Stimulated activated memory B cell treated with anti-CD40 and anti-IgM and Interleukin-4, amounts not matched to agents 10 μg/mL and 1 μg/mL and 100 μg/mL, for 72 hours (primary cell): ENCODE measurements at regions not wholly inside any gene's neighbourhood (a gene's known extent, or its start where the extent isn't known, plus 50 kb on each side); places are given as distances from the start of the nearest gene placed in this dataset.
"Not testable (repeated sequence)": the region's sequence is repeated elsewhere in the genome, so short reads cannot be mapped to it uniquely, and the experiment has no call there.

Experiments
- ATAC-seq: fragments of 150-1000 bp; cut with Tn5 transposase; 2 replicates; pipeline ENCODE4 v1.10.0; 2021
- H3K27ac Mint-ChIP-seq: one replicate; pipeline ENCODE4 v1.8.0; 2022; ENCODE audit warnings: mild to moderate bottlenecking, mixed read lengths
- H3K27me3 Mint-ChIP-seq: one replicate; pipeline ENCODE4 v1.8.0; 2022; ENCODE audit warnings: mixed read lengths
- H3K36me3 Mint-ChIP-seq: one replicate; pipeline ENCODE4 v1.8.0; 2022; ENCODE audit warnings: mixed read lengths
- H3K4me1 Mint-ChIP-seq: one replicate; pipeline ENCODE4 v1.8.0; 2022; ENCODE audit warnings: mixed read lengths
- H3K4me3 Mint-ChIP-seq: one replicate; pipeline ENCODE4 v1.8.0; 2022; ENCODE audit warnings: mild to moderate bottlenecking, moderate library complexity, mixed read lengths
- H3K9me3 Mint-ChIP-seq: one replicate; pipeline ENCODE4 v1.8.0; 2022; ENCODE audit warnings: mixed read lengths

- Mint-ChIP-seq H3K4me3 (no peak overlapping the region), H3K9me3 (no peaks in the 10 kb centered on the region), H3K27ac (no peak overlapping the region), H3K4me1 (no peaks in the 10 kb centered on the region), H3K27me3 (no peaks in the 10 kb centered on the region), H3K36me3 (no peaks in the 10 kb centered on the region)
- ATAC-seq, result no peak
Measured at GRCh38 chr18:67813380-67814028, 297.0 kb upstream of the DSEL start.

- H3K27ac Mint-ChIP-seq, result no peak overlapping the region
- no peak overlapping the region for H3K4me3 Mint-ChIP-seq
- H3K36me3 Mint-ChIP-seq, result no peaks in the 10 kb centered on the region
- no peaks in the 10 kb centered on the region for H3K4me1 Mint-ChIP-seq
- ATAC-seq, result no peak
- H3K9me3 Mint-ChIP-seq, result peaks cover 3% of the 10 kb centered on the region
- H3K27me3 Mint-ChIP-seq, result no peaks in the 10 kb centered on the region
Measured at GRCh38 chr18:67805261-67805660, 288.7 kb upstream of the DSEL start.

GRCh38 chr18:67794521-67794920 is 278.0 kb upstream of the DSEL start:
- H3K4me3 Mint-ChIP-seq, result no peak overlapping the region
- no peak for ATAC-seq
- H3K27ac Mint-ChIP-seq, result no peak overlapping the region
- no peaks in the 10 kb centered on the region for H3K27me3 Mint-ChIP-seq
- H3K9me3 Mint-ChIP-seq, result peaks cover 3% of the 10 kb centered on the region
- no peaks in the 10 kb centered on the region for H3K4me1 Mint-ChIP-seq
- H3K36me3 Mint-ChIP-seq, result no peaks in the 10 kb centered on the region

GRCh38 chr18:67790527-67790926 is 274.0 kb upstream of the DSEL start:
- no peaks in the 10 kb centered on the region for H3K36me3 Mint-ChIP-seq

GRCh38 chr18:67789165-67789545 is 272.6 kb upstream of the DSEL start:
- ATAC-seq, result no peak
- Mint-ChIP-seq H3K27me3 (no peaks in the 10 kb centered on the region), H3K4me3 (no peak overlapping the region), H3K36me3 (no peaks in the 10 kb centered on the region), H3K4me1 (no peaks in the 10 kb centered on the region), H3K27ac (no peak overlapping the region), H3K9me3 (peaks cover 6% of the 10 kb centered on the region)

More at GRCh38 chr18:67790527-67790926, 274.0 kb upstream of the DSEL start:
- ATAC-seq, result no peak
- Mint-ChIP-seq H3K9me3 (peaks cover 6% of the 10 kb centered on the region), H3K27me3 (no peaks in the 10 kb centered on the region), H3K27ac (no peak overlapping the region), H3K4me1 (no peaks in the 10 kb centered on the region), H3K4me3 (no peak overlapping the region)

- Mint-ChIP-seq H3K9me3 (peaks cover 6% of the 10 kb centered on the region), H3K4me3 (no peak overlapping the region), H3K36me3 (no peaks in the 10 kb centered on the region), H3K27ac (no peak overlapping the region), H3K27me3 (no peaks in the 10 kb centered on the region), H3K4me1 (no peaks in the 10 kb centered on the region)
- no peak for ATAC-seq
Measured at GRCh38 chr18:67788310-67789164, 272.0 kb upstream of the DSEL start.

GRCh38 chr18:67783196-67783946 is 266.9 kb upstream of the DSEL start:
- H3K36me3 Mint-ChIP-seq, result no peaks in the 10 kb centered on the region

GRCh38 chr18:67778016-67778415 is 261.5 kb upstream of the DSEL start:
- no peak for ATAC-seq
- H3K27ac Mint-ChIP-seq, result no peak overlapping the region
- H3K9me3 Mint-ChIP-seq, result no peaks in the 10 kb centered on the region
- H3K36me3 Mint-ChIP-seq, result no peaks in the 10 kb centered on the region
- H3K4me1 Mint-ChIP-seq, result no peaks in the 10 kb centered on the region
- no peaks in the 10 kb centered on the region for H3K27me3 Mint-ChIP-seq
- H3K4me3 Mint-ChIP-seq, result no peak overlapping the region

More at GRCh38 chr18:67783196-67783946, 266.9 kb upstream of the DSEL start:
- no peak for ATAC-seq
- no peak overlapping the region for H3K4me3 Mint-ChIP-seq
- no peaks in the 10 kb centered on the region for H3K4me1 Mint-ChIP-seq
- H3K9me3 Mint-ChIP-seq, result peaks cover 2% of the 10 kb centered on the region
- H3K27ac Mint-ChIP-seq, result no peak overlapping the region
- H3K27me3 Mint-ChIP-seq, result no peaks in the 10 kb centered on the region

GRCh38 chr18:67776929-67777328 is 260.4 kb upstream of the DSEL start:
- Mint-ChIP-seq H3K27me3 (no peaks in the 10 kb centered on the region), H3K4me3 (no peak overlapping the region), H3K27ac (no peak overlapping the region), H3K36me3 (no peaks in the 10 kb centered on the region), H3K4me1 (no peaks in the 10 kb centered on the region), H3K9me3 (no peaks in the 10 kb centered on the region)
- no peak for ATAC-seq

GRCh38 chr18:67771271-67771670 is 254.8 kb upstream of the DSEL start:
- Mint-ChIP-seq H3K4me1 (no peaks in the 10 kb centered on the region), H3K27me3 (no peaks in the 10 kb centered on the region), H3K27ac (no peak overlapping the region), H3K9me3 (no peaks in the 10 kb centered on the region), H3K36me3 (no peaks in the 10 kb centered on the region), H3K4me3 (no peak overlapping the region)
- no peak for ATAC-seq

GRCh38 chr18:67770520-67770919 is 254.0 kb upstream of the DSEL start:
- Mint-ChIP-seq H3K27ac (no peak overlapping the region), H3K36me3 (no peaks in the 10 kb centered on the region), H3K27me3 (no peaks in the 10 kb centered on the region), H3K9me3 (no peaks in the 10 kb centered on the region), H3K4me3 (no peak overlapping the region), H3K4me1 (no peaks in the 10 kb centered on the region)
- no peak for ATAC-seq

- no peak overlapping the region for H3K4me3 Mint-ChIP-seq
- H3K27ac Mint-ChIP-seq, result no peak overlapping the region
- H3K9me3 Mint-ChIP-seq, result no peaks in the 10 kb centered on the region
- no peaks in the 10 kb centered on the region for H3K4me1 Mint-ChIP-seq
- H3K27me3 Mint-ChIP-seq, result no peaks in the 10 kb centered on the region
- H3K36me3 Mint-ChIP-seq, result no peaks in the 10 kb centered on the region
- no peak for ATAC-seq
Measured at GRCh38 chr18:67766930-67767329, 250.4 kb upstream of the DSEL start.

- not testable (repeated sequence) for H3K27me3 Mint-ChIP-seq, ATAC-seq, H3K36me3 Mint-ChIP-seq, H3K4me1 Mint-ChIP-seq, H3K9me3 Mint-ChIP-seq, H3K4me3 Mint-ChIP-seq, H3K27ac Mint-ChIP-seq
Measured at GRCh38 chr18:67752211-67752610, 235.7 kb upstream of the DSEL start.

- H3K4me1 Mint-ChIP-seq, result no peaks in the 10 kb centered on the region
- no peak overlapping the region for H3K27ac Mint-ChIP-seq
- H3K9me3 Mint-ChIP-seq, result peaks cover 17% of the 10 kb centered on the region
- H3K27me3 Mint-ChIP-seq, result no peaks in the 10 kb centered on the region
- no peaks in the 10 kb centered on the region for H3K36me3 Mint-ChIP-seq
- H3K4me3 Mint-ChIP-seq, result no peak overlapping the region
- ATAC-seq, result no peak
Measured at GRCh38 chr18:67742954-67743353, 226.4 kb upstream of the DSEL start.

- ATAC-seq, result no peak
- H3K4me1 Mint-ChIP-seq, result no peaks in the 10 kb centered on the region
- H3K9me3 Mint-ChIP-seq, result peaks cover 17% of the 10 kb centered on the region
- H3K36me3 Mint-ChIP-seq, result no peaks in the 10 kb centered on the region
- H3K27me3 Mint-ChIP-seq, result no peaks in the 10 kb centered on the region
- H3K4me3 Mint-ChIP-seq, result no peak overlapping the region
- H3K27ac Mint-ChIP-seq, result no peak overlapping the region
Measured at GRCh38 chr18:67742525-67742924, 226.0 kb upstream of the DSEL start.
